Retina (tissue), 1 donor: ENCODE measurements at regions not wholly inside any gene's neighbourhood (a gene's known extent, or its start where the extent isn't known, plus 50 kb on each side); places are given as distances from the start of the nearest gene placed in this dataset.

Experiments
- DNase-seq: peaks from one replicate; pipeline ENCODE4 v3.0.0-alpha.2; 2016

DNA sequence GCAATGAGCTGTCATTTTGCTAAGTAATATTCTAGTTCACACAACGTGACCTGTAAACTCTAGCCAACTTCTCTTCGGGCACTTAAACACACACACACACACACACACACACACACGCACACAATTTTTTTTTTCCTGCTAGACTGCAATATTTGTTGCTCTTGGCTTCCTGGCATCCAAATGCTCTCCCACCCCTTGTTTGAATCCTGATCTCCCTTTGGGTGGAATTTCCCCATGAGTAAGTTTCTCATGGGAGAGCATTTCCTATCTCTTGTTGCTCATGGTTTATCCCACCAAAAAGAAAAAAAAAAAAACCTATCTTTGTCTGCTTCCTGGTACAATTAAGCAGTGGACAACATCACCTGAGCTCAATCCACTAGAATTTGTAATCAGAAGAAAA lies 54.7 kb upstream of the TSLP start:
- no peak for DNase-seq

GRCh38 chr5:111017731-111018130 lies 53.8 kb upstream of the TSLP start:
- no peak for DNase-seq
